Naive B cell (primary cell): ENCODE measurements at regions not wholly inside any gene's neighbourhood (a gene's known extent, or its start where the extent isn't known, plus 50 kb on each side); places are given as distances from the start of the nearest gene placed in this dataset.

Experiments used
- ATAC-seq, 2 donors: fragments of 150-1000 bp; cut with Tn5 transposase; 2 replicates each; pipeline ENCODE4 v1.10.0; 2021; ENCODE audit warnings: low read depth in 2 of 2, mild to moderate bottlenecking in 2 of 2, moderate library complexity in 2 of 2
- DNase-seq: peaks from one replicate; pipeline ENCODE4 v3.0.0; 2022
- H3K27ac Mint-ChIP-seq, 6 donors: one replicate each; pipeline ENCODE4 v1.8.0; 2020 to 2022; ENCODE audit warnings: mild to moderate bottlenecking in 6 of 6, mixed read lengths in 6 of 6, moderate library complexity in 5 of 6, inconsistent platforms in 2 of 6
- H3K27me3 Mint-ChIP-seq, 3 donors: one replicate each; pipeline ENCODE4 v1.8.0; 2021 to 2022; ENCODE audit warnings: mixed read lengths in 3 of 3, mild to moderate bottlenecking in 1 of 3
- H3K36me3 Mint-ChIP-seq, 2 donors: one replicate each; pipeline ENCODE4 v1.8.0; 2020 to 2022; ENCODE audit warnings: mixed read lengths in 2 of 2, inconsistent platforms in 1 of 2, mild to moderate bottlenecking in 1 of 2
- H3K4me1 Mint-ChIP-seq, 3 donors: one replicate each; pipeline ENCODE4 v1.8.0; 2020 to 2022; ENCODE audit warnings: mixed read lengths in 3 of 3, inconsistent platforms in 1 of 3, mild to moderate bottlenecking in 1 of 3, moderate library complexity in 1 of 3
- H3K4me3 Mint-ChIP-seq, 8 donors: one replicate each; pipeline ENCODE4 v1.8.0; 2020 to 2022; ENCODE audit warnings: mild to moderate bottlenecking in 8 of 8, mixed read lengths in 8 of 8, moderate library complexity in 8 of 8, inconsistent platforms in 2 of 8
- H3K9me3 Mint-ChIP-seq, 7 donors: one replicate each; pipeline ENCODE4 v1.8.0; 2020 to 2022; ENCODE audit warnings: mixed read lengths in 7 of 7, mild to moderate bottlenecking in 5 of 7, inconsistent platforms in 2 of 7, moderate library complexity in 1 of 7

- no peaks in the 10 kb centered on the region for H3K9me3 Mint-ChIP-seq
- no peaks in the 10 kb centered on the region for H3K27me3 Mint-ChIP-seq
- no peak for DNase-seq
- no peaks in the 10 kb centered on the region for H3K36me3 Mint-ChIP-seq
- H3K4me1 Mint-ChIP-seq: peaks cover 56 to 74% (median 64%) of the 10 kb centered on the region in 3 donors
- peak overlapping the region in 4 of 6 donors; percentile 9 to 92 (median 68) for H3K27ac Mint-ChIP-seq
- peak overlapping the region in 3 of 8 donors; percentile 7 to 41 (median 12) for H3K4me3 Mint-ChIP-seq
- ATAC-seq: no peak
These were observed 109.1 kb upstream of the MAX start for GRCh38 chr14:65211341-65211987.

- H3K27ac Mint-ChIP-seq: peak overlapping the region in 2 of 6 donors; percentile 63 to 67
These were observed 111.0 kb upstream of the MAX start for GRCh38 chr14:65213316-65213715.

GRCh38 chr14:65214741-65215140 is 112.4 kb upstream of the MAX start:
- H3K4me3 Mint-ChIP-seq: no peak overlapping the region
- peak overlapping the region in 1 of 6 donors; percentile 51 for H3K27ac Mint-ChIP-seq
- no peaks in the 10 kb centered on the region for H3K27me3 Mint-ChIP-seq
- DNase-seq (no peak), ATAC-seq (no peak)
- H3K9me3 Mint-ChIP-seq: no peaks in the 10 kb centered on the region
- no peaks in the 10 kb centered on the region for H3K36me3 Mint-ChIP-seq
- peaks cover 36 to 55% (median 42%) of the 10 kb centered on the region in 3 donors for H3K4me1 Mint-ChIP-seq

More at GRCh38 chr14:65213316-65213715, 111.0 kb upstream of the MAX start:
- Mint-ChIP-seq H3K9me3 (no peaks in the 10 kb centered on the region), H3K4me3 (no peak overlapping the region), H3K4me1 (peaks cover 48 to 69% (median 54%) of the 10 kb centered on the region in 3 donors), H3K27me3 (no peaks in the 10 kb centered on the region), H3K36me3 (no peaks in the 10 kb centered on the region)
- DNase-seq (no peak), ATAC-seq (no peak)

- no peaks in the 10 kb centered on the region for H3K36me3 Mint-ChIP-seq
- peaks cover 30 to 46% (median 39%) of the 10 kb centered on the region in 3 donors for H3K4me1 Mint-ChIP-seq
- H3K27ac Mint-ChIP-seq: peak overlapping the region in 1 of 6 donors; percentile 41
- no peaks in the 10 kb centered on the region for H3K9me3 Mint-ChIP-seq
- no peak for DNase-seq
- H3K27me3 Mint-ChIP-seq: no peaks in the 10 kb centered on the region
- ATAC-seq: no peak
- H3K4me3 Mint-ChIP-seq: no peak overlapping the region
These were observed 117.0 kb upstream of the MAX start for GRCh38 chr14:65219353-65219752.

- Mint-ChIP-seq H3K27me3 (no peaks in the 10 kb centered on the region), H3K4me3 (peak overlapping the region in 4 of 8 donors; percentile 23 to 59 (median 50))
These were observed 120.1 kb upstream of the MAX start for GRCh38 chr14:65222440-65222858.

GRCh38 chr14:65223636-65224035 is 121.3 kb upstream of the MAX start:
- H3K27ac Mint-ChIP-seq: no peak overlapping the region
- ATAC-seq (no peak), DNase-seq (no peak)
- peak overlapping the region in 2 of 8 donors; percentile 15 to 25 for H3K4me3 Mint-ChIP-seq
- no peaks in the 10 kb centered on the region for H3K27me3 Mint-ChIP-seq
- H3K36me3 Mint-ChIP-seq: peaks cover 0 to 6% of the 10 kb centered on the region in 2 donors
- H3K4me1 Mint-ChIP-seq: peaks cover 56 to 67% (median 64%) of the 10 kb centered on the region in 3 donors
- H3K9me3 Mint-ChIP-seq: peaks cover 0 to 3% (median 0%) of the 10 kb centered on the region in 7 donors

More at GRCh38 chr14:65222440-65222858, 120.1 kb upstream of the MAX start:
- ATAC-seq: peak; percentile 56 to 74
- Mint-ChIP-seq H3K9me3 (peaks cover 0 to 3% (median 0%) of the 10 kb centered on the region in 7 donors), H3K4me1 (peaks cover 49 to 55% (median 53%) of the 10 kb centered on the region in 3 donors), H3K27ac (peak overlapping the region in 5 of 6 donors; percentile 14 to 76 (median 60)), H3K36me3 (peaks cover 0 to 6% of the 10 kb centered on the region in 2 donors)
- peak; percentile 39 for DNase-seq

GRCh38 chr14:65224799-65225198 is 122.5 kb upstream of the MAX start:
- peaks cover 67 to 78% (median 75%) of the 10 kb centered on the region in 3 donors for H3K4me1 Mint-ChIP-seq
- H3K27me3 Mint-ChIP-seq: no peaks in the 10 kb centered on the region
- no peak for ATAC-seq
- H3K36me3 Mint-ChIP-seq: peaks cover 0 to 6% of the 10 kb centered on the region in 2 donors
- no peak for DNase-seq
- peak overlapping the region in 4 of 6 donors; percentile 34 to 85 (median 69) for H3K27ac Mint-ChIP-seq
- H3K4me3 Mint-ChIP-seq: peak overlapping the region in 6 of 8 donors; percentile 27 to 71 (median 62)
- H3K9me3 Mint-ChIP-seq: peaks cover 0 to 3% (median 0%) of the 10 kb centered on the region in 7 donors

- peaks cover 0 to 6% of the 10 kb centered on the region in 2 donors for H3K36me3 Mint-ChIP-seq
- H3K4me1 Mint-ChIP-seq: peaks cover 71 to 85% (median 83%) of the 10 kb centered on the region in 3 donors
These were observed 123.2 kb upstream of the MAX start for GRCh38 chr14:65225299-65226159.

GRCh38 chr14:65226824-65227604 is 124.7 kb upstream of the MAX start:
- H3K4me3 Mint-ChIP-seq: peak overlapping the region in 5 of 8 donors; percentile 27 to 92 (median 51)
- H3K27ac Mint-ChIP-seq: peak overlapping the region in 4 of 6 donors; percentile 15 to 90 (median 80)
- H3K9me3 Mint-ChIP-seq: peaks cover 0 to 3% (median 0%) of the 10 kb centered on the region in 7 donors
- no peaks in the 10 kb centered on the region for H3K27me3 Mint-ChIP-seq
- DNase-seq: no peak
- ATAC-seq: no peak
- H3K36me3 Mint-ChIP-seq: peaks cover 0 to 6% of the 10 kb centered on the region in 2 donors
- H3K4me1 Mint-ChIP-seq: peaks cover 69 to 85% (median 81%) of the 10 kb centered on the region in 3 donors

More at GRCh38 chr14:65225299-65226159, 123.2 kb upstream of the MAX start:
- ATAC-seq (no peak), DNase-seq (no peak)
- Mint-ChIP-seq H3K4me3 (peak overlapping the region in 5 of 8 donors; percentile 3 to 74 (median 62)), H3K9me3 (peaks cover 0 to 3% (median 0%) of the 10 kb centered on the region in 7 donors), H3K27me3 (no peaks in the 10 kb centered on the region), H3K27ac (peak overlapping the region in 4 of 6 donors; percentile 12 to 57 (median 28))

- no peaks in the 10 kb centered on the region for H3K27me3 Mint-ChIP-seq
- ATAC-seq: peak; percentile 96 to 98
- peaks cover 67 to 76% (median 71%) of the 10 kb centered on the region in 3 donors for H3K4me1 Mint-ChIP-seq
- DNase-seq: peak; percentile 77
- peak overlapping the region; percentile 87 to 97 (median 94) for H3K27ac Mint-ChIP-seq
- H3K4me3 Mint-ChIP-seq: peak overlapping the region; percentile 74 to 94 (median 87)
- H3K36me3 Mint-ChIP-seq: peaks cover 0 to 6% of the 10 kb centered on the region in 2 donors
- peaks cover 0 to 3% (median 0%) of the 10 kb centered on the region in 7 donors for H3K9me3 Mint-ChIP-seq
These were observed 126.1 kb upstream of the MAX start for GRCh38 chr14:65228436-65228835.

GRCh38 chr14:65228956-65229747 is 126.8 kb upstream of the MAX start:
- Mint-ChIP-seq H3K27ac (peak overlapping the region; percentile 87 to 98 (median 95)), H3K27me3 (no peaks in the 10 kb centered on the region), H3K4me1 (peaks cover 67 to 72% (median 71%) of the 10 kb centered on the region in 3 donors), H3K36me3 (peaks cover 0 to 6% of the 10 kb centered on the region in 2 donors), H3K9me3 (peaks cover 0 to 3% (median 0%) of the 10 kb centered on the region in 7 donors), H3K4me3 (peak overlapping the region; percentile 74 to 94 (median 89))
- ATAC-seq: no peak
- DNase-seq: no peak
